NCI-H524 (cell line): ENCODE measurements at regions not wholly inside any gene's neighbourhood (a gene's known extent, or its start where the extent isn't known, plus 50 kb on each side); places are given as distances from the start of the nearest gene placed in this dataset.

ENCODE experiments used
- DNase-seq, 2 experiments: peaks; one replicate each; lab custom pipeline; 2025; lab: John Stamatoyannopoulos, UW

- DNase-seq = no peak
Observed at GRCh38 chr20:57897156-57897874, 187.5 kb upstream of the PMEPA1 start.

GRCh38 chr20:57896563-57896962, 186.7 kb upstream of the PMEPA1 start:
- no peak for DNase-seq

GRCh38 chr20:57896017-57896416, 186.2 kb upstream of the PMEPA1 start:
- no peak for DNase-seq

- no peak for DNase-seq
Observed at GRCh38 chr20:57895161-57895855, 185.5 kb upstream of the PMEPA1 start.

GRCh38 chr20:57894522-57894921, 184.7 kb upstream of the PMEPA1 start:
- no peak for DNase-seq

- DNase-seq = no peak
Observed at GRCh38 chr20:57894096-57894495, 184.3 kb upstream of the PMEPA1 start.

GRCh38 chr20:57893366-57893999, 183.7 kb upstream of the PMEPA1 start:
- DNase-seq = peak; percentile 76 to 86

GRCh38 chr20:57892471-57892870, 182.7 kb upstream of the PMEPA1 start:
- DNase-seq = peak in 1 of 2 experiments; percentile 6

GRCh38 chr20:57891014-57891413, 181.2 kb upstream of the PMEPA1 start:
- peak in 1 of 2 experiments; percentile 18 for DNase-seq

GRCh38 chr20:57890202-57890800, 180.5 kb upstream of the PMEPA1 start:
- no peak for DNase-seq

- DNase-seq = no peak
Observed at GRCh38 chr20:57888591-57888990, 178.8 kb upstream of the PMEPA1 start.

- DNase-seq = no peak
Observed at GRCh38 chr20:57884956-57885355, 175.1 kb upstream of the PMEPA1 start.

- DNase-seq = no peak
Observed at GRCh38 chr20:57883761-57884160, 173.9 kb upstream of the PMEPA1 start.

- no peak for DNase-seq
Observed at GRCh38 chr20:57883224-57883623, 173.4 kb upstream of the PMEPA1 start.

- DNase-seq = no peak
Observed at GRCh38 chr20:57882451-57883161, 172.8 kb upstream of the PMEPA1 start.

GRCh38 chr20:57881466-57882385, 171.9 kb upstream of the PMEPA1 start:
- DNase-seq = no peak

- DNase-seq = no peak
Observed at GRCh38 chr20:57880571-57880892, 170.7 kb upstream of the PMEPA1 start.

- no peak for DNase-seq
Observed at GRCh38 chr20:57879779-57880570, 170.2 kb upstream of the PMEPA1 start.

GRCh38 chr20:57879437-57879778, 169.6 kb upstream of the PMEPA1 start:
- no peak for DNase-seq

GRCh38 chr20:57878786-57879424, 169.1 kb upstream of the PMEPA1 start:
- no peak for DNase-seq
